ENCODE measurements at regions not wholly inside any gene's neighbourhood (a gene's known extent, or its start where the extent isn't known, plus 50 kb on each side); places are given as distances from the start of the nearest gene placed in this dataset.
A peak's percentile ranks its signal among the peaks of the same experiment; 100 is the strongest.

GRCh38 chr3:24764236-24764915 is 269.7 kb upstream of the THRB start:
- no peak for DNase-seq (ENCODE audit: low read depth)

GRCh38 chr3:24765399-24765798 is 270.7 kb upstream of the THRB start:
- DNase-seq (ENCODE audit: low read depth), result no peak

- no peak for DNase-seq (ENCODE audit: low read depth)
Measured at GRCh38 chr3:24769918-24770317, 275.3 kb upstream of the THRB start.

- DNase-seq (ENCODE audit: low read depth), result peak; percentile 21
Measured at GRCh38 chr3:24773798-24774197, 279.1 kb upstream of the THRB start.

- no peak for DNase-seq (ENCODE audit: low read depth)
Measured at GRCh38 chr3:24780991-24781390, 286.3 kb upstream of the THRB start.

GRCh38 chr3:24781454-24781853 is 286.8 kb upstream of the THRB start:
- no peak for DNase-seq (ENCODE audit: low read depth)

- DNase-seq (ENCODE audit: low read depth), result no peak
Measured at GRCh38 chr3:24793896-24794295, 299.2 kb upstream of the THRB start.

GRCh38 chr3:24802614-24803013 is 308.0 kb upstream of the THRB start:
- DNase-seq (ENCODE audit: low read depth), result no peak

GRCh38 chr3:24804095-24804494 is 309.4 kb upstream of the THRB start:
- DNase-seq (ENCODE audit: low read depth), result no peak

- no peak for DNase-seq (ENCODE audit: low read depth)
Measured at GRCh38 chr3:24810881-24811280, 316.2 kb upstream of the THRB start.

GRCh38 chr3:24812116-24812515 is 317.5 kb upstream of the THRB start:
- no peak for DNase-seq (ENCODE audit: low read depth)

- no peak for DNase-seq (ENCODE audit: low read depth)
Measured at GRCh38 chr3:24818055-24818454, 323.4 kb upstream of the THRB start.

- no peak for DNase-seq (ENCODE audit: low read depth)
Measured at GRCh38 chr3:24828011-24828410, 333.4 kb upstream of the THRB start.

- DNase-seq (ENCODE audit: low read depth), result no peak
Measured at GRCh38 chr3:24828551-24828950, 333.9 kb upstream of the THRB start.

GRCh38 chr3:24829011-24829581 is 334.4 kb upstream of the THRB start:
- no peak for DNase-seq (ENCODE audit: low read depth)

- no peak for DNase-seq (ENCODE audit: low read depth)
Measured at GRCh38 chr3:24829629-24830229, 335.1 kb upstream of the THRB start.

- DNase-seq (ENCODE audit: low read depth), result no peak
Measured at GRCh38 chr3:24830230-24831152, 335.8 kb upstream of the THRB start.

- no peak for DNase-seq (ENCODE audit: low read depth)
Measured at GRCh38 chr3:24831221-24831620, 336.6 kb upstream of the THRB start.

GRCh38 chr3:24832891-24833290 is 338.2 kb upstream of the THRB start:
- no peak for DNase-seq (ENCODE audit: low read depth)

- DNase-seq (ENCODE audit: low read depth), result no peak
Measured at GRCh38 chr3:24834442-24834841, 339.8 kb upstream of the THRB start.

- DNase-seq (ENCODE audit: low read depth), result no peak
Measured at GRCh38 chr3:24835510-24835909, 340.9 kb upstream of the THRB start.

GRCh38 chr3:24837601-24838000 is 343.0 kb upstream of the THRB start:
- no peak for DNase-seq (ENCODE audit: low read depth)

GRCh38 chr3:24838533-24838932 is 343.9 kb upstream of the THRB start:
- DNase-seq (ENCODE audit: low read depth), result no peak

All from GM04504 (cell line).